Trophoblast cell (in vitro differentiated cells and primary cell): ENCODE measurements at regions not wholly inside any gene's neighbourhood (a gene's known extent, or its start where the extent isn't known, plus 50 kb on each side); places are given as distances from the start of the nearest gene placed in this dataset.

Experiments
- DNase-seq, 2 donors: peaks; one replicate each; pipeline ENCODE4 v3.0.0-alpha.2; 2016
- H2AFZ ChIP-seq: 2 replicates; pipeline ENCODE4 v1.6.1; 2013; ENCODE audit warnings: low read length, moderate library complexity, mild to moderate bottlenecking; ENCODE audit not compliant: insufficient read depth, poor library complexity
- H2AK5ac ChIP-seq: 2 replicates; pipeline ENCODE4 v1.6.1; 2013; ENCODE audit warnings: mild to moderate bottlenecking, low read length
- H2BK120ac ChIP-seq: 2 replicates; pipeline ENCODE4 v1.6.1; 2013; ENCODE audit warnings: low read length, mild to moderate bottlenecking, moderate library complexity; ENCODE audit not compliant: insufficient read depth, poor library complexity
- H2BK12ac ChIP-seq: 2 replicates; pipeline ENCODE4 v1.6.1; 2013; ENCODE audit warnings: mild to moderate bottlenecking, low read length, moderate library complexity
- H2BK5ac ChIP-seq: 2 replicates; pipeline ENCODE4 v1.6.1; 2013; ENCODE audit warnings: low read length, low read depth, moderate library complexity, mild to moderate bottlenecking; ENCODE audit not compliant: poor library complexity
- H3K14ac ChIP-seq: 2 replicates; pipeline ENCODE4 v1.6.1; 2013; ENCODE audit warnings: mild to moderate bottlenecking, low read length
- H3K18ac ChIP-seq: 2 replicates; pipeline ENCODE4 v1.6.1; 2013; ENCODE audit warnings: mild to moderate bottlenecking, low read length
- H3K23ac ChIP-seq: 2 replicates; pipeline ENCODE4 v1.6.1; 2013; ENCODE audit warnings: low read length
- H3K27ac ChIP-seq: 2 replicates; pipeline ENCODE4 v1.5.1; 2013; ENCODE audit warnings: low read depth, mild to moderate bottlenecking, inconsistent platforms, low read length, moderate library complexity
- H3K27me3 ChIP-seq: 2 replicates; pipeline ENCODE4 v1.6.1; 2013; ENCODE audit warnings: inconsistent platforms, mild to moderate bottlenecking, low read length, moderate library complexity; ENCODE audit not compliant: insufficient read depth
- H3K36me3 ChIP-seq, 2 experiments: 1 replicate in 1 of 2; 2 replicates in 1 of 2; pipeline ENCODE4 v1.6.1; 2013; ENCODE audit warnings: low read length in 2 of 2, mild to moderate bottlenecking in 2 of 2, moderate library complexity in 1 of 2; ENCODE audit not compliant: insufficient read depth in 2 of 2, control insufficient read depth in 1 of 2
- H3K4ac ChIP-seq: 2 replicates; pipeline ENCODE4 v1.6.1; 2013; ENCODE audit warnings: low read depth, mild to moderate bottlenecking, low read length, moderate library complexity
- H3K4me1 ChIP-seq, 2 experiments: 1 replicate in 1 of 2; 2 replicates in 1 of 2; pipeline ENCODE4 v1.6.1; 2013; ENCODE audit warnings: low read length in 2 of 2, mild to moderate bottlenecking in 2 of 2, moderate library complexity in 1 of 2; ENCODE audit not compliant: insufficient read depth in 2 of 2, control insufficient read depth in 1 of 2
- H3K4me2 ChIP-seq: 2 replicates; pipeline ENCODE4 v1.6.1; 2013; ENCODE audit warnings: inconsistent platforms, mild to moderate bottlenecking, low read length, moderate library complexity
- H3K4me3 ChIP-seq: 2 replicates; pipeline ENCODE4 v1.5.1; 2013; ENCODE audit warnings: mild to moderate bottlenecking, low read depth, low read length, inconsistent platforms
- H3K79me1 ChIP-seq: one replicate; pipeline ENCODE4 v1.6.1; 2013; ENCODE audit warnings: low read length
- H3K79me2 ChIP-seq: 2 replicates; pipeline ENCODE4 v1.6.1; 2013; ENCODE audit warnings: low read length, mild to moderate bottlenecking; ENCODE audit not compliant: control insufficient read depth, insufficient read depth, poor library complexity
- H3K9ac ChIP-seq: 2 replicates; pipeline ENCODE4 v1.6.1; 2013; ENCODE audit warnings: mild to moderate bottlenecking, low read length
- H3K9me3 ChIP-seq: 2 replicates; pipeline ENCODE4 v1.6.1; 2013; ENCODE audit warnings: low read depth, mild to moderate bottlenecking, control low read depth, inconsistent platforms, low read length; ENCODE audit not compliant: insufficient read depth
- H4K12ac ChIP-seq: 2 replicates; pipeline ENCODE4 v1.6.1; 2013; ENCODE audit warnings: low read depth, mild to moderate bottlenecking, low read length, moderate library complexity
- H4K8ac ChIP-seq: 2 replicates; pipeline ENCODE4 v1.6.1; 2013; ENCODE audit warnings: low read depth, mild to moderate bottlenecking, low read length, moderate library complexity
- H4K91ac ChIP-seq: one replicate; pipeline ENCODE4 v1.6.1; 2013; ENCODE audit warnings: low read depth, mild to moderate bottlenecking, low read length, moderate library complexity
- WGBS: extraction: QIAGEN DNeasy Blood & Tissue Kit; methylation state at CpG from one replicate; pipeline ENCODE4 v1.1.7; 2013; ENCODE audit warnings: missing lambda C conversion rate; ENCODE audit not compliant: insufficient read length, insufficient coverage; ENCODE audit errors: extremely low coverage; 5-methylcytosine and 5-hydroxymethylcytosine counted together

DNA sequence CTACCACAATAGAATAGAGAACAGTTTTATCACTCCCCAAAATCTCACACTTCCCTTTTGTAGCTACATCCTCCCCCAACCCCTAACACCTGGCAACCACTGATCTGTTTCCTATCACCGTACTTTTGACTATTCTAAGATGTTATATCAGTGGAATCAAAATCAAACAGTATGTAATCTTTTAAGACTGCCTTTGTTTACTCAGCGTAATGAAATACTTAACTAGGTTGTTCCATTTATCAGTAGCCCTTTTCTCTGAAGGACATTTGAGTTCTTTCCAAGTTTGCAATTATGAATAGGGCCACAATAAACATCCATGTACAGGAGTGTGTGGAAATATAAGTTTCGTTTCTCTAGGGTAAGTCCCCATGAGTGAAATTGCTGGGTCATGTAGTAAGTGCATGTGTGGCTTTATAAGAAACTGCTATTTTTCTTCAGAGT is 372.3 kb downstream of the SV2B start:
- Histone ChIP-seq H3K36me3 (no peaks in the 10 kb centered on the region), H4K8ac (no peak overlapping the region), H3K4me3 (no peak overlapping the region), H3K27me3 (no peaks in the 10 kb centered on the region), H2BK5ac (no peak overlapping the region), H3K14ac (no peak overlapping the region), H2AFZ (no peak overlapping the region), H3K4ac (no peak overlapping the region), H3K27ac (no peak overlapping the region), H3K9ac (no peak overlapping the region), H2BK120ac (no peak overlapping the region), H3K79me2 (no peaks in the 10 kb centered on the region), H3K4me1 (no peaks in the 10 kb centered on the region), H3K4me2 (no peak overlapping the region), H4K91ac (no peak overlapping the region), H3K9me3 (no peaks in the 10 kb centered on the region), H4K12ac (no peak overlapping the region), H3K18ac (no peak overlapping the region), H2AK5ac (no peak overlapping the region), H3K79me1 (no peaks in the 10 kb centered on the region), H2BK12ac (no peak overlapping the region), H3K23ac (no peak overlapping the region)
- WGBS: no CpG with 5 or more reads among the region's 3 CpGs
- DNase-seq: no peak

DNA sequence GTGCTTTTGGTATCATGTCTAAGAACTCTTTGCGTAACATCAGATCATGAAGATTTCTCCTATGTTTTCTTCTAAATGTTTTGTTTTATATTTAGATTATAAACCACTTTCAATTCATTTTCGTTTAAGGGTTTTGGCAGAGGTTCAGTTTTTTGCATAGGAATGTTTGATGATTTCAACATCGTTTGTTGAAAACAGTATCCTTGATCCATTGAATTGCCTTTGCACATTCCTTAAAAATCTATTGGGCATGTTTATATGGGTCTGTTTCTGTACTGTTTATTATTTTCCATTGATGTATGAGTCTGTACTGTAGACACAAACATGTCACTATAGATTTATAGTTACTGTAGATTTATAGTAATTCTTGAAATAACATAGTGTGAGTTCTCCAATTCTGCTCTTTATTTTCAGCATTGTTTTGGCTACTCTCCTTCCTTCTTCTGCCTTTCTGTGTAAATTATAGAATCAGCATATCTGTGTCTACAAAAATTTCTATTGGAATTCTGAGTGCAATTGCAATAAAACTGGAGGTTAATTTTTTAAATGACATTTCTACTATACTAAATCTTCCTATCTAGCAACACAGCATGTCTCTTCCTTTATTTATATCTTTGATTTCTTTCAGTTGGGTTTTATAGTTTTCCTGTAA is 374.0 kb downstream of the SV2B start:
- Histone ChIP-seq H3K4me2 (no peak overlapping the region), H2BK12ac (no peak overlapping the region), H3K18ac (no peak overlapping the region), H3K23ac (no peak overlapping the region), H3K9me3 (no peaks in the 10 kb centered on the region), H2BK5ac (no peak overlapping the region), H3K4ac (no peak overlapping the region), H3K79me1 (no peaks in the 10 kb centered on the region), H3K14ac (no peak overlapping the region), H3K9ac (no peak overlapping the region), H2BK120ac (no peak overlapping the region), H3K4me1 (no peaks in the 10 kb centered on the region), H2AK5ac (no peak overlapping the region), H4K12ac (no peak overlapping the region), H2AFZ (no peak overlapping the region), H3K27me3 (no peaks in the 10 kb centered on the region), H3K79me2 (no peaks in the 10 kb centered on the region), H4K91ac (no peak overlapping the region), H3K36me3 (no peaks in the 10 kb centered on the region), H3K4me3 (no peak overlapping the region), H4K8ac (no peak overlapping the region), H3K27ac (no peak overlapping the region)
- no CpG with 5 or more reads among the region's 3 CpGs for WGBS
- no peak for DNase-seq

GRCh38 chr15:91476861-91477260 is 376.6 kb upstream of the SLCO3A1 start:
- H3K18ac ChIP-seq: no peak overlapping the region
- no peaks in the 10 kb centered on the region for H3K4me1 ChIP-seq
- H2BK5ac ChIP-seq: no peak overlapping the region
- H3K79me1 ChIP-seq: no peaks in the 10 kb centered on the region
- H3K4ac ChIP-seq: no peak overlapping the region
- H4K12ac ChIP-seq: no peak overlapping the region
- DNase-seq: no peak
- WGBS: no CpG with 5 or more reads among the region's 5 CpGs
- H2AFZ ChIP-seq: no peak overlapping the region
- no peak overlapping the region for H2AK5ac ChIP-seq
- no peak overlapping the region for H2BK120ac ChIP-seq
- no peak overlapping the region for H3K27ac ChIP-seq
- no peak overlapping the region for H3K4me2 ChIP-seq
- no peak overlapping the region for H3K4me3 ChIP-seq
- no peaks in the 10 kb centered on the region for H3K36me3 ChIP-seq
- H4K91ac ChIP-seq: no peak overlapping the region
- no peak overlapping the region for H3K14ac ChIP-seq
- H4K8ac ChIP-seq: no peak overlapping the region
- H3K9me3 ChIP-seq: no peaks in the 10 kb centered on the region
- no peak overlapping the region for H3K9ac ChIP-seq
- no peak overlapping the region for H3K23ac ChIP-seq
- no peak overlapping the region for H2BK12ac ChIP-seq
- no peaks in the 10 kb centered on the region for H3K79me2 ChIP-seq
- no peaks in the 10 kb centered on the region for H3K27me3 ChIP-seq

- Histone ChIP-seq H3K9ac (no peak overlapping the region), H3K79me2 (no peaks in the 10 kb centered on the region), H3K18ac (no peak overlapping the region), H3K9me3 (no peaks in the 10 kb centered on the region), H3K36me3 (no peaks in the 10 kb centered on the region), H4K91ac (no peak overlapping the region), H3K23ac (no peak overlapping the region), H3K4me1 (no peaks in the 10 kb centered on the region), H3K27me3 (no peaks in the 10 kb centered on the region), H3K4ac (no peak overlapping the region), H4K12ac (no peak overlapping the region), H2BK120ac (no peak overlapping the region), H2BK12ac (no peak overlapping the region), H3K14ac (no peak overlapping the region), H2AK5ac (no peak overlapping the region), H3K4me2 (no peak overlapping the region), H2BK5ac (no peak overlapping the region), H4K8ac (no peak overlapping the region), H3K27ac (no peak overlapping the region), H3K4me3 (no peak overlapping the region), H2AFZ (no peak overlapping the region), H3K79me1 (no peaks in the 10 kb centered on the region)
- no peak for DNase-seq
- no CpG with 5 or more reads among the region's 6 CpGs for WGBS
These were observed 374.8 kb upstream of the SLCO3A1 start for GRCh38 chr15:91478717-91479191.
